D721Med (cell line): ENCODE measurements at regions not wholly inside any gene's neighbourhood (a gene's known extent, or its start where the extent isn't known, plus 50 kb on each side); places are given as distances from the start of the nearest gene placed in this dataset.
"Not testable (repeated sequence)": the region's sequence is repeated elsewhere in the genome, so short reads cannot be mapped to it uniquely, and the experiment has no call there.

ENCODE experiments used
- DNase-seq: peaks from one replicate; pipeline ENCODE4 v3.0.0; 2011; ENCODE audit warnings: low spot score; ENCODE audit not compliant: insufficient read length
- FAIRE-seq: peaks from 2 replicates; lab custom pipeline; 2011; peaks lifted over from hg19 to GRCh38; lab: Jason Lieb, UNC
- CTCF ChIP-seq: IDR thresholded peaks from 2 replicates; pipeline ENCODE4 v1.5.1; 2012; ENCODE audit warnings: mild to moderate bottlenecking, control low read depth; ENCODE audit not compliant: insufficient read depth; ENCODE audit errors: missing control alignments

GRCh38 chr3:145650170-145650569 lies 510.8 kb downstream of the PLOD2 start:
- DNase-seq: no peak
- no peak for FAIRE-seq

GRCh38 chr3:145671121-145671520 lies 489.9 kb downstream of the PLOD2 start:
- no peak for TF ChIP-seq CTCF
- DNase-seq (no peak), FAIRE-seq (no peak)

More at GRCh38 chr3:145650170-145650569, 510.8 kb downstream of the PLOD2 start:
- no peak for TF ChIP-seq CTCF

- no peak for TF ChIP-seq CTCF
- FAIRE-seq: no peak
- DNase-seq: no peak
Measured at GRCh38 chr3:145673838-145674237, 487.1 kb downstream of the PLOD2 start.

GRCh38 chr3:145678401-145678800 lies 482.6 kb downstream of the PLOD2 start:
- no peak for TF ChIP-seq CTCF
- DNase-seq: no peak
- no peak for FAIRE-seq

- DNase-seq: no peak
- TF ChIP-seq CTCF: no peak
- no peak for FAIRE-seq
Measured at GRCh38 chr3:145681181-145681580, 479.8 kb downstream of the PLOD2 start.

- not testable (repeated sequence) for FAIRE-seq, DNase-seq
Measured at GRCh38 chr3:145687978-145688377, 473.0 kb downstream of the PLOD2 start.

- TF ChIP-seq CTCF: no peak
- FAIRE-seq: no peak
- no peak for DNase-seq
Measured at GRCh38 chr3:145692751-145693150, 468.2 kb downstream of the PLOD2 start.

GRCh38 chr3:145696011-145696410 lies 465.0 kb downstream of the PLOD2 start:
- no peak for TF ChIP-seq CTCF
- DNase-seq: no peak
- peak; percentile 82 for FAIRE-seq
